Nephron (organoid): ENCODE measurements at regions not wholly inside any gene's neighbourhood (a gene's known extent, or its start where the extent isn't known, plus 50 kb on each side); places are given as distances from the start of the nearest gene placed in this dataset.

Experiments
- H3K27ac Mint-ChIP-seq, 3 experiments: 2 replicates each; pipeline ENCODE4 v1.8.0; 2020; ENCODE audit warnings: mixed read lengths in 3 of 3, mild to moderate bottlenecking in 2 of 3, moderate library complexity in 1 of 3
- H3K27me3 Mint-ChIP-seq: 2 replicates; pipeline ENCODE4 v1.8.0; 2021; ENCODE audit warnings: low read depth, mild to moderate bottlenecking, moderate library complexity, mixed read lengths
- H3K36me3 Mint-ChIP-seq: 2 replicates; pipeline ENCODE4 v1.8.0; 2020; ENCODE audit warnings: low read depth, mixed read lengths
- H3K4me1 Mint-ChIP-seq: 2 replicates; pipeline ENCODE4 v1.8.0; 2020; ENCODE audit warnings: mixed read lengths
- H3K4me3 Mint-ChIP-seq, 3 experiments: 2 replicates each; pipeline ENCODE4 v1.8.0; 2020; ENCODE audit warnings: mild to moderate bottlenecking in 3 of 3, mixed read lengths in 3 of 3, moderate library complexity in 2 of 3
- H3K9me3 Mint-ChIP-seq: 2 replicates; pipeline ENCODE4 v1.8.0; 2020; ENCODE audit warnings: mixed read lengths
- CTCF ChIP-seq, 3 experiments: fragments of 200-600 bp; sonication (generic); IDR thresholded peaks; one replicate each; pipeline ENCODE4 v1.5.0; 2021; ENCODE audit warnings: antibody characterized with exemption in 3 of 3; ENCODE audit not compliant: unreplicated experiment in 3 of 3

GRCh38 chr2:84209941-84210340, 249.1 kb downstream of the SUCLG1 start:
- TF ChIP-seq CTCF (IDR thresholded peaks at IDR 0.05; ENCODE audit: unreplicated experiment in 3 of 3) = no peak
- H3K4me1 Mint-ChIP-seq = peaks cover 10% of the 10 kb centered on the region
- H3K9me3 Mint-ChIP-seq = no peaks in the 10 kb centered on the region
- no peak overlapping the region for H3K4me3 Mint-ChIP-seq
- no peaks in the 10 kb centered on the region for H3K27me3 Mint-ChIP-seq
- no peaks in the 10 kb centered on the region for H3K36me3 Mint-ChIP-seq
- no peak overlapping the region for H3K27ac Mint-ChIP-seq

- no peak overlapping the region for H3K27ac Mint-ChIP-seq
- H3K9me3 Mint-ChIP-seq = peaks cover under 1% of the 10 kb centered on the region
- H3K4me3 Mint-ChIP-seq = no peak overlapping the region
- H3K36me3 Mint-ChIP-seq = no peaks in the 10 kb centered on the region
- H3K4me1 Mint-ChIP-seq = peaks cover 4% of the 10 kb centered on the region
- TF ChIP-seq CTCF (IDR thresholded peaks at IDR 0.05; ENCODE audit: unreplicated experiment in 3 of 3) = no peak
- no peaks in the 10 kb centered on the region for H3K27me3 Mint-ChIP-seq
These were observed 254.1 kb downstream of the SUCLG1 start for GRCh38 chr2:84204995-84205394.

- Mint-ChIP-seq H3K27ac (no peak overlapping the region), H3K27me3 (no peaks in the 10 kb centered on the region), H3K4me1 (no peaks in the 10 kb centered on the region), H3K36me3 (no peaks in the 10 kb centered on the region), H3K4me3 (no peak overlapping the region), H3K9me3 (peaks cover 3% of the 10 kb centered on the region)
- TF ChIP-seq CTCF (IDR thresholded peaks at IDR 0.05; ENCODE audit: unreplicated experiment in 3 of 3) = no peak
These were observed 256.9 kb downstream of the SUCLG1 start for GRCh38 chr2:84202166-84202565.

GRCh38 chr2:84201158-84201557, 257.9 kb downstream of the SUCLG1 start:
- no peak for TF ChIP-seq CTCF (IDR thresholded peaks at IDR 0.05; ENCODE audit: unreplicated experiment in 3 of 3)

GRCh38 chr2:84197901-84198300, 261.2 kb downstream of the SUCLG1 start:
- H3K27ac Mint-ChIP-seq = no peak overlapping the region
- H3K4me1 Mint-ChIP-seq = peaks cover 10% of the 10 kb centered on the region
- no peaks in the 10 kb centered on the region for H3K27me3 Mint-ChIP-seq
- TF ChIP-seq CTCF (IDR thresholded peaks at IDR 0.05; ENCODE audit: unreplicated experiment in 3 of 3) = no peak
- no peak overlapping the region for H3K4me3 Mint-ChIP-seq
- no peaks in the 10 kb centered on the region for H3K36me3 Mint-ChIP-seq
- H3K9me3 Mint-ChIP-seq = peaks cover 3% of the 10 kb centered on the region

More at GRCh38 chr2:84201158-84201557, 257.9 kb downstream of the SUCLG1 start:
- H3K9me3 Mint-ChIP-seq = peaks cover 3% of the 10 kb centered on the region
- no peaks in the 10 kb centered on the region for H3K27me3 Mint-ChIP-seq
- H3K36me3 Mint-ChIP-seq = no peaks in the 10 kb centered on the region
- no peak overlapping the region for H3K27ac Mint-ChIP-seq
- no peak overlapping the region for H3K4me3 Mint-ChIP-seq
- H3K4me1 Mint-ChIP-seq = no peaks in the 10 kb centered on the region

GRCh38 chr2:84194949-84195644, 264.0 kb downstream of the SUCLG1 start:
- H3K4me3 Mint-ChIP-seq = no peak overlapping the region
- H3K27ac Mint-ChIP-seq = peak overlapping the region; percentile 29 to 74 (median 33)
- peaks cover 3% of the 10 kb centered on the region for H3K9me3 Mint-ChIP-seq
- no peaks in the 10 kb centered on the region for H3K36me3 Mint-ChIP-seq
- TF ChIP-seq CTCF (IDR thresholded peaks at IDR 0.05; ENCODE audit: unreplicated experiment in 3 of 3) = no peak
- H3K27me3 Mint-ChIP-seq = no peaks in the 10 kb centered on the region
- H3K4me1 Mint-ChIP-seq = peaks cover 10% of the 10 kb centered on the region
